HL-60 (cell line): ENCODE measurements at regions not wholly inside any gene's neighbourhood (a gene's known extent, or its start where the extent isn't known, plus 50 kb on each side); places are given as distances from the start of the nearest gene placed in this dataset.

Experiments
- POLR2AphosphoS5 ChIP-seq: IDR thresholded peaks from 2 replicates; pipeline ENCODE4 v1.6.1; 2012; ENCODE audit warnings: low read depth
- TF ChIP-seq, protein P1 (sequence below): IDR thresholded peaks from one replicate; pipeline ENCODE4 v1.5.1; 2011; ENCODE audit warnings: low read length, control low read depth, inconsistent platforms; ENCODE audit not compliant: insufficient read depth

DNA sequence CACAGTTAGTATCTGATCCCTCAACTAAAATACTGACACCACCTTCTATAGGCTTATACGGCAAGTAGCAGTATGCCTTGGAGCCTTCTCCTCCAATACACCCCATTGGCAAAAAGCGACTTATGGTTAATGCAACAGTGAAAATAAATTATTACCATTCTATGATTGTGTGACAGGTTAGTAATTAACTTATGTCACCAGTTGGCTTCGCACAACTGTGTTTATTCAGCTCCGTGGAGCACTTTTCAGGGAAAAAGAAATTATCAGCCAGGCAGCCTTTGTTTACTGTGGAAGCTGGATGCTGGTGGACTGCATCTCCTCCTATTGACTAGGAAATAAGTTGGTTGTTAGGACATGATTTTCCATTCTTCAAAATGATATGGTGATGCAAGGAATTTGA, 833.8 kb upstream of the RBFOX1 start:
- TF ChIP-seq, protein P1, sequence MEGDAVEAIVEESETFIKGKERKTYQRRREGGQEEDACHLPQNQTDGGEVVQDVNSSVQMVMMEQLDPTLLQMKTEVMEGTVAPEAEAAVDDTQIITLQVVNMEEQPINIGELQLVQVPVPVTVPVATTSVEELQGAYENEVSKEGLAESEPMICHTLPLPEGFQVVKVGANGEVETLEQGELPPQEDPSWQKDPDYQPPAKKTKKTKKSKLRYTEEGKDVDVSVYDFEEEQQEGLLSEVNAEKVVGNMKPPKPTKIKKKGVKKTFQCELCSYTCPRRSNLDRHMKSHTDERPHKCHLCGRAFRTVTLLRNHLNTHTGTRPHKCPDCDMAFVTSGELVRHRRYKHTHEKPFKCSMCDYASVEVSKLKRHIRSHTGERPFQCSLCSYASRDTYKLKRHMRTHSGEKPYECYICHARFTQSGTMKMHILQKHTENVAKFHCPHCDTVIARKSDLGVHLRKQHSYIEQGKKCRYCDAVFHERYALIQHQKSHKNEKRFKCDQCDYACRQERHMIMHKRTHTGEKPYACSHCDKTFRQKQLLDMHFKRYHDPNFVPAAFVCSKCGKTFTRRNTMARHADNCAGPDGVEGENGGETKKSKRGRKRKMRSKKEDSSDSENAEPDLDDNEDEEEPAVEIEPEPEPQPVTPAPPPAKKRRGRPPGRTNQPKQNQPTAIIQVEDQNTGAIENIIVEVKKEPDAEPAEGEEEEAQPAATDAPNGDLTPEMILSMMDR, result no peak
- TF ChIP-seq POLR2AphosphoS5, result no peak
